ENCODE measurements at regions not wholly inside any gene's neighbourhood (a gene's known extent, or its start where the extent isn't known, plus 50 kb on each side); places are given as distances from the start of the nearest gene placed in this dataset.

DNA sequence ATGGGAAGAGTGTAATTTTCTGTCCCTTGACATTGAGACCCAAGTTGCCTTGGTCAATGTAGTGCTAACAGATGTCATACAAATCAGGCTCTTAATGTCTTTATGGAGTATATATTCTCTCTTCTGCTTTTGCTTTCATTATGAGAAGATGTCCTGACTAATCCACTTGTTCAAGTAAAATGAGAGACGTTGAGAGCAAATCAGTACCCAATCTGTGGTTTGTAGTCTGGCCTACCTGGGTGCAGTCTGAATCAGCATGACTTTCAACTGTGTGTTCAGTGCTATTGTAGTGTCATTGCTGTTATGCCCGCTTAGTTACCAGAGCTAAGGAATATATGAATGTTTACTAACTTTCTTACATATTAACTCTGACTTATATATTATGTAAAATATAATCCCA, 612.4 kb downstream of the ANKRD7 start:
- TF ChIP-seq, protein P1, sequence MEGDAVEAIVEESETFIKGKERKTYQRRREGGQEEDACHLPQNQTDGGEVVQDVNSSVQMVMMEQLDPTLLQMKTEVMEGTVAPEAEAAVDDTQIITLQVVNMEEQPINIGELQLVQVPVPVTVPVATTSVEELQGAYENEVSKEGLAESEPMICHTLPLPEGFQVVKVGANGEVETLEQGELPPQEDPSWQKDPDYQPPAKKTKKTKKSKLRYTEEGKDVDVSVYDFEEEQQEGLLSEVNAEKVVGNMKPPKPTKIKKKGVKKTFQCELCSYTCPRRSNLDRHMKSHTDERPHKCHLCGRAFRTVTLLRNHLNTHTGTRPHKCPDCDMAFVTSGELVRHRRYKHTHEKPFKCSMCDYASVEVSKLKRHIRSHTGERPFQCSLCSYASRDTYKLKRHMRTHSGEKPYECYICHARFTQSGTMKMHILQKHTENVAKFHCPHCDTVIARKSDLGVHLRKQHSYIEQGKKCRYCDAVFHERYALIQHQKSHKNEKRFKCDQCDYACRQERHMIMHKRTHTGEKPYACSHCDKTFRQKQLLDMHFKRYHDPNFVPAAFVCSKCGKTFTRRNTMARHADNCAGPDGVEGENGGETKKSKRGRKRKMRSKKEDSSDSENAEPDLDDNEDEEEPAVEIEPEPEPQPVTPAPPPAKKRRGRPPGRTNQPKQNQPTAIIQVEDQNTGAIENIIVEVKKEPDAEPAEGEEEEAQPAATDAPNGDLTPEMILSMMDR (IDR thresholded peaks at IDR 0.05; ENCODE audit: borderline replicate concordance, insufficient read depth, low read depth, low read length): no peak

DNA sequence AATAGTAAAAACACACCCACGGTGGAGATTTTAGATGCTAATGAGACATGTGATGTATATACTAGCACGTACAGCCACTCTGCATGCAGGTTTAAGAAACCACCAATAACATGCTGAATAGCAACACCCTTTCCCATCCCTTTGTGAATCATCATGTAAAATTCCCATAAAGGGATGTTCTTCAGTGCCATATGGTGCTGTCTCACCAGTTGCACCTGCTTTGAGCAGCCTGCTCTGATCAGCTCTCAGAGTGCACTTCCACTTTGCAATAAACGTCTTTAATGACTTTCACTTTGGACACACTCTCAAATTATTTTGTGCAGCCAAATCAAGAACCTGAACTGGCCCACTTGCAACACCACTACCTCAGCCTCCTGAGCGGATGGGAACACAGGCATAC, 615.0 kb downstream of the ANKRD7 start:
- TF ChIP-seq, protein P1 (IDR thresholded peaks at IDR 0.05; ENCODE audit: borderline replicate concordance, insufficient read depth, low read depth, low read length): no peak
- H3K4me3 ChIP-seq (ENCODE audit: low read depth, low read length): no peak overlapping the region

More for the DNA sequence above, 612.4 kb downstream of the ANKRD7 start:
- H3K4me3 ChIP-seq (ENCODE audit: low read depth, low read length): no peak overlapping the region

DNA sequence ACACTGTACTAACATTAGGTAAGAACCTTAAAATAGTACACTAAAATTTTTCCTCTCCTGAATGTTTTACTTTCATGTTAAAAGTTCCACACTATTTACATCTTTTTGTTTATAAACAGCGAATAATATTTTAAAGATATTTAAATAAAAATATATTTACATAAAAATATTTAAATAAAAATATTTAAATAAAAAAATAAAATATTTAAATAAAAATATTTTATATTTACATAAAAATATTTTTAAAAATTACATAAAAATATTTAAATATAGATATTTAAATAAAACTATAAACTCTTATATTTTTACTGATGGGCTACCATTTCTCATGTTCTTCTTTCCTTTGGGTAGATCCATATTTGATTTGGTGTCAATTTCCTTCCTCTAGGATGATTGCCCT, 619.0 kb downstream of the ANKRD7 start:
- TF ChIP-seq, protein P1 (IDR thresholded peaks at IDR 0.05; ENCODE audit: borderline replicate concordance, insufficient read depth, low read depth, low read length): no peak

DNA sequence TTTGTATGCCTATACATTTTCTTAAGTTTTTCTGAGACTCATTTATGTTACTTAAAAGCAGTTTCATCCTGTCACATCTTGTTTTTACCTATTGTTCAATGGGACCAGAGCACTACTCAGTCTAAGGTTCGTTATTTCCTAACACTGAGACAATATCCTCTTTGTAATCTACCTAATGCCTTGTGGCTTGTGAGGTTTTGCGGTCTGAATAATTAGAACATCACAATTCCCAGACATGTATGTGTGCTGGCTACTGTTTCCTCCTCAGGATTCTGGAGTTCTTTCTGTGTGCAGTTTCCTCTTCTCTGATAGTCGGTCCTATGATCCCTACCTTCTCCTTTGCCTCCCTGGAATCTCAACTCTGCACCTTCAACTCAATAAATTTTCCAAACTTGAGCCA, 620.2 kb downstream of the ANKRD7 start:
- TF ChIP-seq, protein P1 (IDR thresholded peaks at IDR 0.05; ENCODE audit: borderline replicate concordance, insufficient read depth, low read depth, low read length): no peak
- no peak overlapping the region for H3K4me3 ChIP-seq (ENCODE audit: low read depth, low read length)

More for the DNA sequence above, 619.0 kb downstream of the ANKRD7 start:
- no peak overlapping the region for H3K4me3 ChIP-seq (ENCODE audit: low read depth, low read length)

DNA sequence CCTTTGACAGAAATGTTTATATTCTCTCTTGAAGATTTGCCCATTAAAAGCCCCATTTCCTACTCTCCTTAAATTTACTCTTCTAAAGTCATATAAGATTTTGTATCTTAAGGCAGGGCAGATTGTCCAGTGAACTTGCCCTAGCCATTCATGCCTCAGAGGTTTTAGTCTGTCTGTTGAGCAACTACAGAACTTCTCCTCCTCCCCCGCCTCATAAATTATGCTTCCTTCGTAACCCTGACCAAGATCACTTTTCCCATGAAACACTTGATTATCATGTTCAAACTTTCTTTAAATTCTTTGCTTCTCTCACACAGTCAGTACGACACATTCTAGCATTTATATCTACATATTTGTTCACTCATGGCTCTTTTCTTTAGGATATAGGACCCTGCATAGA, 621.3 kb downstream of the ANKRD7 start:
- TF ChIP-seq, protein P1 (IDR thresholded peaks at IDR 0.05; ENCODE audit: borderline replicate concordance, insufficient read depth, low read depth, low read length): no peak

DNA sequence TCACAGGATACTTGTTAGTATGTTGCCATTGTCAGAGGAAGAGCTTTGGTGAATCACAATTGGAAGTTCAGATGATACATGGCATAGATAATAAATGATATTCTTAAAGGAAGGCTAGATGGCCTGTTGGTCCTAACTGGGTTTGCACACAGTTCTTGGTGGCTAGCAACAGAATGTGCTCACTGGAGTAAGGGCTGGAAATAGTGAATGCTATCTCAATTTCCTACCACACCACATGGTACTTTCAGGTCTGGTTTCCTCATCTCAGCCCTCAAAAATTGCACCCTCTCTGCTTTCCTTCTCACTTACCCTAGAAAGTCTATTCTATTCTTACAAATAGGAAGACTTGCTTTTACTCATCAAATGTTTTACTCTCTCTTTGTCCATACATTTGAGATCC, 622.5 kb downstream of the ANKRD7 start:
- TF ChIP-seq, protein P1 (IDR thresholded peaks at IDR 0.05; ENCODE audit: borderline replicate concordance, insufficient read depth, low read depth, low read length): no peak
- H3K4me3 ChIP-seq (ENCODE audit: low read depth, low read length): no peak overlapping the region

More for the DNA sequence above, 621.3 kb downstream of the ANKRD7 start:
- no peak overlapping the region for H3K4me3 ChIP-seq (ENCODE audit: low read depth, low read length)

DNA sequence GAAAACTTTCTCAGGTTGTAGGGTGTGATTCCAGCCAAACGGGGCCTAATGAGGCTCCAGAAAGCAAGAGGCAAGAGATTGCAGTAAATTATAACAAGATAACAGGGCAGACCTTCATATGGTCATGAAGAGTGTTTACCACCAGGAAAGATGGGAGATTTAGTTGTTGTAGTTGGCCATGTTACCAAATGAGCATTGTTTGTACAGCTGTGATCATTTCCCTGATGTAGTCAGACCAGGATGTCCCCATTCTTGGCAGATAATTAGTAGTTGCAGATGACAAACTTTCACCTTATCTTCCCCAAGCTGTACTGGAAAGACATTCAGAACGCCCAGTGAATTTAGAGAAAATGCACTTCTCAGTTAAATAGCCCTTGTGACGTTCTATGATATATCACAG, 630.8 kb downstream of the ANKRD7 start:
- TF ChIP-seq, protein P1 (IDR thresholded peaks at IDR 0.05; ENCODE audit: borderline replicate concordance, insufficient read depth, low read depth, low read length): no peak
- no peak overlapping the region for H3K4me3 ChIP-seq (ENCODE audit: low read depth, low read length)
